HG03159 (cell line): ENCODE measurements at regions not wholly inside any gene's neighbourhood (a gene's known extent, or its start where the extent isn't known, plus 50 kb on each side); places are given as distances from the start of the nearest gene placed in this dataset.

ENCODE experiments used
- ATAC-seq: cut with Tn5 transposase; IDR thresholded peaks from one replicate; pipeline ENCODE4 v1.9.1; 2021; ENCODE audit warnings: mild to moderate bottlenecking, moderate library complexity; ENCODE audit not compliant: unreplicated experiment

DNA sequence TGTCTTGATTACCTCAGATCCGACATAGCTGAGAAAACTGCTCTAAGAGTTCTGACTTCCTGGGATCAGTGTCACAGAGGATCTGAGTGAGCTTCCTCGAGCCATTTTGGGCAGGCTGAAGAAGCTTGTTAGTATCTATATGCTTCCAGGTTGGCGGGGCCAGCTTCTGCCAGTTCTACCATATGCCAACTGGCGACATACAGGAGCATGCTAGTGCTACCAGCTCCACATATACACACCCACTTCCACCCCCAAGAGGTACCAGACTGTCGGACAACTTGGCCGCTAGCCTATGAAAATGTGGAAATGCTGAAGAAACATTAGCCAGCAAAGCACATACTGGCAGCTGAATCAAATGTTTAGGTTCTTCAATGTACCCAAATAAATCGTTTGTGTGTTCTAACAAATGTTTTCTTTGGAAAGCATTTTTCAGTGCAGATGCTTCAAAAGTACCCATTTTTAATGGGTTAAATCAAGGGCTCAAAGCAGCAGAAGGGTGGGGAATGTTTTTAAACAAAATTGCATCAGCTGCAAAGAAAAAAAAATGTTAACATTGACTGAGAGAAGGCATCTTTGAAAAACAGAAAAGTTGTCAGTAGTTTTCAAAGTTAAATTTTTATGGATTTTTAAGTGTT lies 163.7 kb downstream of the KLF12 start:
- ATAC-seq: no peak

DNA sequence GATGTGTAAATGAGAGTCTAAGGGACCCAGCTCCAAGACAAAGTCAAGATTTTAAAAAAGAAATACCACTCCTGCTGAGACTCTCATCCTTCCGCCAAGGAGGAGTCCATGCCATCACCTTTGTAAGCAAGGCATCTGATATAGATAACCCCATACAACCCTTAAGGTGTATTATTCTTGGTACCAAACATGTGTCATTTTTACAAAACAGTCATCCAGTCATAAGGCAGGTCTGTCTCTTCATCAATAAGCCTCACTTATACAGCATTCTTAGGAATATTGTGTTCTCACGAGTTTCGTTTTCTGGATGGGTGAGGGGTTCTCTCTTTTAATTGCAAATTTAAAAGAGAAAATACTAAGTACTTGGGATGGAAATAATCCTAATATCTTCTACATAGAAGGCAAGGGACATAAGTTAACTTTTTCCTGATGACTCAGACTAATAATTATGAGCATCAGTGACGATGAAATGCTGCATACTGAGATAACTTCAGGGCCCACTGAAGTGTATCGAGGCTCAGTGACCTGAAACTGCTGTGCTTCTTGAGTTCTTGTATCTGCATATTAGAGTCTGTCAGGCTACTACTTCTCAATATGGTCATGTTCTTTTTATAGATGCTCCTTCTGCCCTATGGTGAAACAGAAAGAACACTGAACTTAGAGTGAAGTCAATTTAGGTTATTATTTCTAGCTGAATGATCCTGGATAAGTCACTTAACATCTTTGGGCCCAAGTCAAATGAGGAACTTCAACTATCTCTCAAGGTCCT lies 166.6 kb downstream of the KLF12 start:
- ATAC-seq: peak; percentile 100

DNA sequence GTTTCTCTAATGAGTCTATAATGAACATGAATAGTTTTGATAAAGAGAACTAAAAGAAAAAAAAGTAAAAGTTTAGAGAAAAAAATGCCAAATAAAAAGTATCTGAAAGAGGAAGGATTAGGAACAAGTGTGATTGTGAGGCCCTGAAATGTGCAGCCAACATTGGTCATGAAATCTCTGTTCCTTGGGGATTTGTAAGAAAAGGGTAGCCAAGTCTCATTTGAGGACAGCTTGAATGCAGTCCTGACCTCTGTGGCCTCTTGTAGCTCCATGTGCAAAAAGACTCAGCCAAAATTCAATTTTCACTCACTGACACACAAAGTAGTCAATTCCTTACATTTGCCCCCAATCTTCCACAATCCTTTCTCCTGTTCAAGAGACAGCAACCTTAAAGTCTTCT lies 167.9 kb downstream of the KLF12 start:
- ATAC-seq: no peak

DNA sequence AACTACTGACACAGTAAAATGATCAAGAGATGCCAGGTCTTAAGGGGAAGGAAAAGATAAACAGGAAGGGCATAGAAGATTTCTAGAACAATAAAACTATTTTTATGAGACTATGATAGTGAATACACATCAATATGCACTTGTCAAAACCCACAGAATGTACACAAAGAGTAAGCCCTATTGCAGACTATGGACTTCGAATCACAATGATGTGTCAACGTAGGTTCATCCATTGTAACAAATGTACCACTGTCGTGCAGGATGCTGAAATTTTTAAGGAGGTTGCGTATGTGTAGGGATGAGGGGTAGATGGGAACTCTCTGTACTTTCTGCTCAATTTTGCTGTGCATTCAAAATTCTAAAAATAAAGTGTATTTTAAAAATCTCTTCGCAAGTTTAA lies 171.9 kb downstream of the KLF12 start:
- no peak for ATAC-seq

DNA sequence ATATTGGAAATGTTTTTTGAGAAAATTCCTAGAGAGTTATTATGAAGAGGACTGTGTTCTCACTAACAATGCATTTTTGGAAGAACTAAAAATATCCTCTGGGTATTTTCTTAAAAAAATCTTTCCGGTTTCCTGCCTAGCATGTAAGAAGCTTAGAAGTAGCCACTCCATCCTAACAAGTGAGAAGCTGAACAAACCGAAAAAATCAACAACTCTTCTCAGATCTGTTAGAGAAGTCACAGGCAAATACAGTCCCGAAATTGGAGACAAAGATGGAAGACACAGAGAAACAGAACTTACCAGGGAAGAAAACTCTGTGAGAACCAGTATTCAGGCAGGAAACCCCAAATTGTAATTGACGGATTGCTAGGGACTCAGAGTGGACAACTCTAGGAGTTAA lies 173.0 kb downstream of the KLF12 start:
- no peak for ATAC-seq

DNA sequence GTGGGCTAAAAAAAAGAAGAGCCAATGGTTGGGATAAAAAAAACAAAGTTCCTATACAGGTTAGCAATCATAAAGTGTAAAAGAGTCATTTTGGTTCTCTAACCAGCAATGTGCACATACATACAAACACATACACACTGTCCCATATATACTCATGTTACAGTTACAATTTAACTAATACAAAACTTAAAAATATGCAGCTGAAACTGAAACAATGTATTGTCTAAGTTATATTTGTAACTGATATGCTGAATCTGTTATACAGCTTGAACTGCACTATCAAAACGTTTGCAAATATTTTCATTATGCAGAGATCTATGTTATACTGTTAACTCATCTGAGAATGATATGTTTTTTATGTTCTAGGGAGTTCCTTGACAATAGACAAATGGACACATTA lies 173.7 kb downstream of the KLF12 start:
- ATAC-seq: peak; percentile 75

DNA sequence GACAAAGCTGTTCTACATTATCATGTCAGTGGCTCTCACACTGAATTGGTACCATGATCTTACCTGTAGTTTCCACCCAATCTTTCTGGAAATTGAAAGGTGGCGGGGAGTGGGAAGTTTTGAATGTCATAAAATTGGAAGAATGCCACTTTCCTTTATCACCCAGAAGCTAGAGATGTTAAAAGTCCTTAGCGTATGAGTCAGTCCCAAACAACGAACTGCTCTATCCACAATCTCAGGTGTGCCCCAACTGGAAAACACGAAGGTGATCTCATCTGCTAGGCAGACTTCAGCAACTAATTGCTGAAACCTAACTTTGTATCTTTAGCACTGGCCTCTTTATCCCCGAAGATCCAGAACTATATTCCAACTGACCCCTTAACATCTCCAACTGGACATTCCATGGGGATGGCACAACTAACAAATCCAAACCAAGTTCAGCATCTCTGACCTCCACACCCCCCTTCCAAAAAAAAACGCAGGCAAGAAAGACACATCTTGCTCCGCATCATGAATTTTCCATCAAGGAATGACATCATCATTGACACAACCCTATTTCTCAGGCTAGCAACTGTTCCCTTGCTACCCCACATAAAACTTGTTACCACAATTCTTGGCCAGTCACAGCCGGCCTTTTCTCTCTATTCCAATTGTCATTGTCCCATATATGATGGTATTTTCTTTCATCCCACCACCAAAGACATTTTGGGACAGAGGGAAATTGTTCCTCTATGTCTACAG lies 175.4 kb downstream of the KLF12 start:
- no peak for ATAC-seq

DNA sequence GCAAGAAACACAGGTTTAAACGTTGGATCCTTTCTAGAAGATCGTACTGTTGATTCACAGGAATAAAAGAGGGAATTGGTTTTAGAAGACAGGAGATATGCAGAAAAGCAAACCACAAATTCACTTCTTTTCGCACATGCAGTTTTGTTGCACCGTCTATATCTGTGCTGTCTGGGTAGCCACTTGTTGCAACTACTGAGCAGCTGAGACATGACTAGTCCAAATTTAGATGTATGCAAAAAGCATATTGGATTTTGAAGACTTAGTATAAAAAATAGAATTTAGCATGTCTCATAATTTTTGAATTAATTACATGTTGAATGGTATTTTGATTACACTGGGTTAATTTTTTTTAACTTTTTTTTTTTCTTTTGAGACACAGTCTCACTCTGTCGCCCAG lies 176.3 kb downstream of the KLF12 start:
- ATAC-seq: no peak

DNA sequence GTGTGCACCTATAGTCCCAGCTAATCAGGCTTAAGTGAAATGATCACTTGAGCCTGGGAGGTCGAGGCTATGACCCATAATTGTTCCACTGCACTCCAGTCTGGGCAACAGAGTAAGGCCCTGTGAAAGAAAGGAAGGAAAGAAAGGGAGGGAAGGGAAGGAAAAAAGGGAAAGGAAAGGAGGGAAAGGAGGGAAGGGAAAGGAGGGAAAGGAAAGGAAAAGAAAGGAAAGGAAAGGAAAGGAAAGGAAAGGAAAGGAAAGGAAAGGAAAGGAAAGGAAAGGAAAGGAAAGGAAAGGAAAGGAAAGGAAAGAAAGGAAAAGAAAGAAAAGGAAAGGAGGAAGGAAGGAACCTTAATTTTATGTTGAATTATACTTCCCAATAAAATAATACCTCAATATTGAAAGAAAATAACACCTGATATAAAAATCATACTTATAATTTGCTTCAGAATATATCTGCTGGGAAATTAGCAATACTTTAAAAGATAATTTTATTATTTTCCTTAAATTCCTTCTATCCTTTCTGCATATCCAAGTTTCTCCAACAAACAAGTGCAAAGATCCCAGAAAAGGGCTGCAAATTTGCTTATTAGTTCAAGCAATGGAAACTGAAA lies 177.3 kb downstream of the KLF12 start:
- ATAC-seq: no peak

DNA sequence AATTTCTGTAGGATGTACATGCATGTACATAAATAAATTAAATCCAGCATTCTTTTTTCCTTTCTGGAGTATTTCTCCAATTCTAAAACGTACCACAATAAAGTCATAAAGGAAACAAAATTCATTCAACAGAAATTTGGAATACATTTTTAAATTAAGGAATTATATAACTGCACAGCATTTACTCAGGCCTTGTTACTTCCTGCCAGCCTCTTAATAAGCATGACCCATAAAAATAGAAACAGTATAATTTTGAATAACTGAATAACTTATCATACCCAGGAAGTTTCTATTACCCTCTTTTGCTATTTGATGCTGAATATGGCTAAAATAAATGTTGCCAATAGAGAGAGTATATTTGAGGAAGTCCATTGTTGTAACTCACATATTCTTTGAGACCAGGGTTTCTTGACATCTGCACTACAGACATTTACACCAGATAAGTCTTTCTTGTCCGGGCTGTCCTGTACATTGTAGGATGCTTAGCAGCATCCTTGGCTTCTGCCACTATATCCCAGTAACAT lies 178.2 kb downstream of the KLF12 start:
- ATAC-seq: no peak

DNA sequence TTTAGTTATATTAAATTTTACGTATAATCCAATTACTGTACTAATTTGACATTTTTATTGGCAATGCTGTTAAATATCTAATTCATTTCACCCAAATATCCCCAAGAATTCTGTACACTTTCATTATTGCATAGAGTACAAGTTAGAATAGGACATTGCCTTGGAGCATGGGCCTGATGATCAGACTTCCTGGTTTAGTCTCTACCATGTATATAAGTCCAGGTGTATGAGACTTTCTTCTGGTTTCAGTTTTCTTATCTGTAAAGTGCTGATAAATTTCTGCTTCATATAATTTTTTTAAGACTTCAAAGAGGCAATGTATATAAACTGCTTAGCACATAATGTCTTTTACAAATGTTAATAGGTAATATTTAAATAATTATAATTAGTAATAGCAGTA lies 179.4 kb downstream of the KLF12 start:
- peak; percentile 69 for ATAC-seq

DNA sequence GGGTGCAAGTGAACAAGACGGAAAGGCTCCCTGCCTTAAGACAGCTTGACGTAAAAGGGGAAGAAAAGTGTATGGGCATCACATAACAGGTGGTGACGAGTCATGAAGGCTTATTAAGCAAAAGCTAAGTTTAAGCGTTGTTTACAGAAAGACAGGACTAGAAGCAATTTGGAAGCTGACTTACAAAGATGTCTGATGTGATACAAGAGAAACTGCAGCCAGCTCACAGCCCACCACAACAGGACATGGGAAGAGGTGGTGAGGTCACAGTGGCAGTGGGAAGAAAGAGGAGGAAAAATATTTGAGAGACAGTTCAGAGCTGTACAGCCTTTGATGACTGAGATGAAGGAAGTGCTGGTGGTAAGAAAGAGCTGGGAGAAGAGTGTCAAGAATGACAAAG lies 181.6 kb downstream of the KLF12 start:
- no peak for ATAC-seq

DNA sequence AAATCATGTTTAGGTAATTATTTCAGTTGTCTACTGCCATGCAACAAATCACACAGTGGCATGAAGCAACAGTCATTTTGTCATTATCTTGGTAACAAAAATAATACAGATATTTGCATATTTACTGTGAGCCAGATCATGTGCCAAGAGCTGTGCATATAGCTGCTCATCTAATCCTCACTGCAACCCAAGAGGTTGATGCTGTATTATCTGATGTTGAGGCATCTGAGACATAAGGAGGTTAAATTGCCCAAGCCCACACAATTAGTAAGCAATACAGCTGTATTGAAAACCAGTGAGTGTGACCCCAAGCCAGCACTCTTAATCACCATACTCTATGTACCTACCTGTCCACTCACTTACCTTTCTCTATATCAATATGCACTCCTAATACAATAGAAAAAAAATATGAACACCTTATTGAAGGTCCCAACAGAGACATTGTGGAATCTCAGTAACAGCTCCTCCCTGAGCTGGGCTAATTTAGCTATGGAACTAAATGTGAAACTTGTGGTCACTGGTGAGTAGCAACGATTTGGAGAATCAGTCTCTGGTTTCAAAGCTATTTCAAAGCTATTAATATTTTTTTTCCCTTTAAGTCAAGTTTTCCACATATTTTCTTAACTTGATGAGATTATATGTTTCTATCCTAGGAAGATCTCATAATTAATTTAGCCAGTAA lies 185.2 kb downstream of the KLF12 start:
- peak; percentile 50 for ATAC-seq

DNA sequence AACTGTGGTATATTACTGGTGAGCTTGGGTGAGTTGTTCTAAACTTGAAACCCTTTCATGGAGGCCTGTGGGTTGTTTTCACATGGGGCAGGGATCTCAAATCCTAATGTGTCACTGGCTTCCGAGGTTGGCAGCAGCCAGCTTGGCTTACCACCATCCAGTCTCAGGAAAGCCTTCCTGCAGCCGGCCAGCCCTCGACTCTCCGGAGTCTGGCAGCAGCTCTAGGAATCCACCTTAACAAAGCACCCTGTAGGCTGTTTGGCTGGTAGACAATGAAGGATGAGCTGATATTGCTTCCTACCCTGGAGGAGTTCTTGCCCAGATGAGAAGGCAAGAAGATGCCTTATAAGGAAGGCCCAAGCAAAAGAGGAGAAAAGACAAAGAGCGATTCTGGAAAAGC lies 188.3 kb downstream of the KLF12 start:
- no peak for ATAC-seq

DNA sequence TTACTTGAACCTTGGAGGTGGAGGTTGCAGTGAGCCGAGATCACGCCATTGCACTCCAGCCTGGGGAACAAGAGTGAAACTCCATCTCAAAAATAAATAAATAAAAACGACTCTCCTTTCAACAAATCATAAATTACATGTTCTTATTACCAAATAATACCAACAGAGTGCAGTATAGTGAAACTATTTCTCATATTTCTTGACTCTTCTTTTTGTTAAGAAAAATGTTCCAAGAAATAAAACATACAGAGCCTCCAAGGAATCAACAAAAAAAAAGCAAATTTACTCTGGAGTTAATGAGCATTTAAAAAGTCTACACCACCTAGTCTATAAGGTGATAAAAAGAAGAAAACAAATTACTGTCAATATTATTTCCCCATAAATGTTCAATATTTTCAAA lies 188.8 kb downstream of the KLF12 start:
- ATAC-seq: no peak

DNA sequence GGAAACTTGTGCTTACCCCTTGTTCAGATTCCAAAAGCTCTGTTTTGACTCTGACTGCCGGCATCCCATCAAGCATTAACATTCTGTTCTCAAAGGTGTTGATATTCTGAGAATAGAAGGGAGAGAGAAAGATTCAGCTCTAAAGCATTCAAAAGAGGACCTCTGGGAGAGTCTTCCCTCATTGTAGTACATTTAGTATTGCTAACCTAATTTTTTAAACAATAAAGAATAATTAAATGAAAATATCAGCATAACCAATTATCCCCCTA lies 190.3 kb downstream of the KLF12 start:
- ATAC-seq: no peak

DNA sequence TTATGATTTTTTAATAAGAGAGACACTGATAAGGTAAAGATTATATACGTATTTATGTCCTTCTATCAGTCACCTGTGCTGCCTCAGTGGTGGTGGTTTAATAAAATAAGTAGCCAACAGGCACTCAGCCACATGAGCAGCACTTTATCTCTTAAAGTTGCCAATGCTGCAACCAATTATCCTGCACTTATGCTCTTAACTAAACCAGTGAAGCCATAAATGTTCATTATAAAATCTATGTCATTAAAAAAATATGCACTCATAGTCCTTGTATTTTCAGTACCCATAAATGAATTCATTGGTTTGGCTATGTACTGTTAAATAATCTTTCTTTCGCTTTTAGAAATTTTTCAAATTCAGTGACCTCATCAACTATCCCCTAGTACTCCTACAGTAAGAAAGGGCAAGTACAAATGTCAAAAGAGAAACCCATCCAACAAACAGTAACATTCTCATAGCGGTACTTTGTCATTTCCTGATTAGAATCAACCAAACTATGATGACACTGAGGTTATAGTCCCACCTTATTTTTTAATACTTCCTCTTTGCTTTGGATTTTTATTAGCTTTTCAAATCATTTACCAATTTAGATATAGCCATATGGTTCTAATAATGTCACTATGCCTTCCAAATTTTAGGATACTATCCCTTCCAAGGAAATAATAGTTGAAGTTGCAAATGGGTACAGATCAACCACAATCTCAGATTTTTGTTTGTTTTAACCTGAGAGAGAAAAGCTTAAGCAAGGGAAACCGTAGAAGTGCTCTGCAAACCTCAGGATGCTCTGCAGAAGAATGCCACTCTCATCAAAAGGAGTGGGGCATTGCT lies 190.9 kb downstream of the KLF12 start:
- peak; percentile 69 for ATAC-seq

DNA sequence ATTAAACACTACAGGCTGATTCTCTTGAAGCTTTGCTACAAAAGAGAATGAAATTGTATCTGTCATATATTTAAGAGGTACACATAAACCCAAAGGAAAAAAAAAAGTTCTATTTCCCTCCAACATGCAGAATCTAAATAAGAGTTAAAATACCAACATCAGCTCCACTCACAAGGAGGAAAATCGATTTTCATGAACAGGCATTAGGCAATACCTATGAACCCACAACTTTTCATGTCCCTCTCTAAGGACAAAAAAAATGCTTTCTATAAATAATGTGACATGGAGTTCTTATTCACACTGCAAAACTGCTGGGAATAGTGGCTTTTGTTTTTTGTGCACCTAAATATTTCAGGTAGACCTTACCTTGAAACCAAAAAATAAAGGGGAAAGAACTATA lies 192.5 kb downstream of the KLF12 start:
- no peak for ATAC-seq

DNA sequence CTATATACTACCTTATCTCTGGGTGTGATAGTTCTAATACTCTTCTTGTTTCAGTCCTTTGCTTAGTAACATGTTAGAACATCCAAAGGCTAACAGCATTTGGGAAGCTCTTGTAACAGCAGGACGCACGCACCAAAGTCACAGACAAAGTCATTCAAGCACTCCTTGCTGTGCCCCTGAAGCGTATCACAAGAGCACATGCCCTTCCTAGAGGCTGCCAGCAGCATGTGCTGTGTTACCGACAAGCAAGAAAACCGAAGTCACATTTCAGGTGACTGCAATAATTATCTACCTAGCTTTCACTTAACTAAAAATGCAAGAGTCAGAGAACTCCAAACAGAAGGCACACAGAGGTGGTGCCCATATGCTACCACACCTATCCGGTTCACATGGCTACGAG lies 194.1 kb downstream of the KLF12 start:
- ATAC-seq: no peak

DNA sequence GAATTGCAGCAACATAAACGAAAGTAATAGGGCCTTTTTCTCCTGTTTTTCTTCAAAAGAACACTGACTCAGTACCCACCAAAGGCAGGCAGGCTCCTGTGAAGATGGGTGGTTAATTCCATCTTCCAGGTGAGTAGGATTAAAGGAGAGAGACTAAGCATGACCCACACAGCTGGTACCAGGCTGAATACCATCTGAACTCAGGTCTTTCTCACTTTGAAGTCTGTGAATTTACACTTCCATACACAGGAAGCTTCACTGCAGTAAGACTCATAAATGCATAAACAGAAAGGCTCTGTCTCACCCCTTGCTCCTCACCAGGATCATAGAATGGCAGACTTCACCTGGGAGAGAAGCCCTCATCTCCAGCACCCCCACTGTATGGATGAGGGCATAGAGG lies 194.6 kb downstream of the KLF12 start:
- ATAC-seq: no peak
